NOMO-1 treated with dmso at 0.1 percent for 144 hours (cell line): ENCODE measurements at regions not wholly inside any gene's neighbourhood (a gene's known extent, or its start where the extent isn't known, plus 50 kb on each side); places are given as distances from the start of the nearest gene placed in this dataset.
"Not testable (repeated sequence)": the region's sequence is repeated elsewhere in the genome, so short reads cannot be mapped to it uniquely, and the experiment has no call there.

Source experiments
- DNase-seq: peaks from one replicate; lab custom pipeline; 2025; ENCODE audit not compliant: unreplicated experiment; lab: John Stamatoyannopoulos, UW

- peak; percentile 68 for DNase-seq
Measured at GRCh38 chr18:56489893-56490292, 148.5 kb downstream of the TXNL1 start.

DNA sequence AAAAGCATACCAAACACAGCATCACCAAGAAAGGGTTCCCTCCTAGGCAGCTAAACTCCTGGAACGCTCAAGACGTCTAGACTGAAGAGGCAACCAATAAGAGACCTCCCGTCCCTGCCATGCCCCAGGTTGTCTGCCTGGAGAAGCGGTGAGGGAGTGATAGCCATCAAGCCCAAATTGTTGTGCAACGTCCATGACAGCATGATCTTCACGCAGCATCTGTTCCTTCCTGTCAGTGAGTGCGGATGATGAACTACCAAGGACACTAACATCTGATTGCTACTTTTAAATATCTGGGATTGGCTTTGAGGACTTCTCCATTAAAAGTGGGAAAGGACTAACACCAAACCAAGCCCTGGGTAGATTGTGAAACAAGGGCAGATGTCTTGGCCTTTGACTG, 149.7 kb downstream of the TXNL1 start:
- no peak for DNase-seq

- no peak for DNase-seq
Measured at GRCh38 chr18:56487801-56488200, 150.6 kb downstream of the TXNL1 start.

- DNase-seq: no peak
Measured at GRCh38 chr18:56483386-56483785, 155.0 kb downstream of the TXNL1 start.

DNA sequence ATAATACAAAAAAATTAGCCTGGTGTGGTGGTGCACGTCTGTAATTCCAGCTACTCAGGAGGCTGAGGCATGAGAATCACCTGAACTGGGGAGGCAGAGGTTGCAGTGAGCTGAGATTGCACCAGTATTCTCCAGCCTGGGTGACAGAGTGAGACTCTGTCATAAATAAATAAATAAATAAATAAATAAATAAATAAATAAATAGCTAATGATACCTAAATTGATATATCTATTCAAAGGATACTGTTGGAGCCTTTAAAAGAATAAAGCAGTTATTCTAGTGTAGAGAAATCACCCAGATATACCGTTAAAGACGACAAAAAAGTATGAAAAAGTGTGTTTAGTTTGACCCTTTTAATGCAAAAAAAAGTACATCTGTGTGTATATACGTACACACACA, 155.6 kb downstream of the TXNL1 start:
- not testable (repeated sequence) for DNase-seq

GRCh38 chr18:56481751-56482150, 156.6 kb downstream of the TXNL1 start:
- DNase-seq: no peak

DNA sequence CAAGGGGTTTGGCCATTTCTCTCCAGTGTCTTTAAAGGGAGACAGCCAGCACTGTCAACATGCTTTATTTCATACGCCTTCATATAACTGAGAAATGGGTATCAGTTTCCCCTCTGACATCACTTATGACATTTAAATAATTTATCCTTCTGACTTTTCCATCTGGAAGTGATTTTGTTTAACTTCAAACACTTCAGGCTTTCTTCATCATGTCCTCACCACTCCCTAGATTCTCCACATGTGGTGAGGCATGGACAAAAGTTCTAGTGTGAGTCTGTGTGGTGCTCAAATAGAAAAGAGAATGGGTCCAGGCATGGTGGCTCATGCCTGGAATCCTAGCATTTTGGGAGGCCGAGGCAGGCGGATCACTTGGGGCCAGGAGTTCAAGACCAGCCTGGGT, 158.6 kb downstream of the TXNL1 start:
- no peak for DNase-seq

GRCh38 chr18:56475250-56475649, 163.1 kb downstream of the TXNL1 start:
- no peak for DNase-seq

GRCh38 chr18:56473400-56474024, 164.9 kb downstream of the TXNL1 start:
- no peak for DNase-seq

- DNase-seq: no peak
Measured at GRCh38 chr18:56470406-56471351, 167.7 kb downstream of the TXNL1 start.

- DNase-seq: no peak
Measured at GRCh38 chr18:56469582-56469981, 168.8 kb downstream of the TXNL1 start.

DNA sequence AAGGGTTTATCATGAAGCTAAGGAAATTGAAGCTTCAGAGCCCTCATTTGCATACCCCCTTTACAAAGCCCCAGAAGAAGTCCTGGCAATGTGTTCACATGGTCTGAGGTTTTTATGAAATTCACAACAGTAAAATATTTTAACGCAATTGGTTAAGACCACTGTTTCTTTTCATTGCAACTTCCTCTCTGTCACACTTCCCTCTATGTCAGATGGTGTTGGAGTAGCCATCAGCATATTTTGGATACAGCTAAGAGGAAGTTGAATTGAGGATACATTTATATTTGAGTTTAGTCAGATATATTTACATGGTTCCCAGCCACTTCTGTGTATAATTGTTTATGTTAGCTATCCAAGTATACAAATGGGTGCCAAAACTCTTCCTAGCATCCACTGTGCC, 170.0 kb downstream of the TXNL1 start:
- peak; percentile 61 for DNase-seq

DNA sequence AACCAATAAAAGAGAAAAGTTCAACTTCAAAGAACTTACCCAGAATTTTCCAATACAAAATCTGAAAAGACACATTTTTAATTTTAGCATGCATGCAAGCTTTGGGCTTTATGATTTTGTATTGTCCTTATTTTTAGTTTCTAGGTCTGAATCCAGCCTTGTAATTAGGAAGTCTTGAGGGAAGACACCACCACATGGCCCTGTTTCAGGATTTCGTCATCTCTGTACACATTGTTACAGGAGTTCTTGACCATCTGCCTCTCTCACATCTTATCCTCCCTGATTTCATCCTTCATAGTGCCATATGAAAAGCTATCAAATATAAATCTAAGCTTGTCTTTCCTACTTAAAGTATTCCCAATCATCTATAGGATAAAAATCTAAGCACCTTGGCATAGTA, 176.1 kb downstream of the TXNL1 start:
- DNase-seq: no peak

DNA sequence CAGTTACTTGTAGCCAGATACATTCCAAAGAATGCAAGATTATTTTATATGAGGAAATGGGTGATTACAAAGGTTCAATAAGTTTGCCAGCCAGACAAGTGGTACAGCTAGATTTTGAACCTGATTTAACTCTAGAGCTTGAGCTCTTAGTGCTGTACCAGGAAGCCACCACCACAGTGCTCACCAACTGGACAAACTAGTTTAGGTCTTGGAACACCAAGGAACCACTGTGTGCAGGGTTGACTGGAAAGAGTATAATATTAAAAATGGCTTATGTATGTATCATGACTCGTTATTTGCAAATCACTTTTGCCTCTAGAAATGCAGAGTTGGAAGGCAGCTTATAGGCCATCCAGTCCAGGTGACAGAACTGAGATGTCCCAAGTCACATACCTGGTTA, 177.2 kb downstream of the TXNL1 start:
- DNase-seq: no peak

DNA sequence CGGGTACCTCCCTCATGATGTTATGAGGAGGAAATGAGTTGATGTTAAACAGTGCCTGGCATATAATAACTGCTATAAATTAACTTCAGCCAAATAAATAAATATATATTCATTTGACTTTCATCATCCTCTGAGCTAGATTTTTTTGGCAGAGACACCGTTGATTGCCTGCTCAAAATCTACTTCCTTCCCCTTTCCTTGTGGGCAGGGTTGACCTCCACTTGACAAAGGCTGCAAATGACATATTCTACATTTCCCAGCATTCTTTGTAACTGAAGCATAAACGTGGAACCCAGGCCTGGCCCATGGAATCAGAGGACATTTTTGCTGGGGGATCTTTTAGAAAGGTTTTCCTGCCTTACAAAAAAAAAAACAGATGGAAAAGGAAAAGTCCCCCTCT, 177.8 kb downstream of the TXNL1 start:
- peak; percentile 68 for DNase-seq

- DNase-seq: no peak
Measured at GRCh38 chr18:56458770-56459712, 179.4 kb downstream of the TXNL1 start.

- DNase-seq: no peak
Measured at GRCh38 chr18:56455874-56456273, 182.5 kb downstream of the TXNL1 start.

DNA sequence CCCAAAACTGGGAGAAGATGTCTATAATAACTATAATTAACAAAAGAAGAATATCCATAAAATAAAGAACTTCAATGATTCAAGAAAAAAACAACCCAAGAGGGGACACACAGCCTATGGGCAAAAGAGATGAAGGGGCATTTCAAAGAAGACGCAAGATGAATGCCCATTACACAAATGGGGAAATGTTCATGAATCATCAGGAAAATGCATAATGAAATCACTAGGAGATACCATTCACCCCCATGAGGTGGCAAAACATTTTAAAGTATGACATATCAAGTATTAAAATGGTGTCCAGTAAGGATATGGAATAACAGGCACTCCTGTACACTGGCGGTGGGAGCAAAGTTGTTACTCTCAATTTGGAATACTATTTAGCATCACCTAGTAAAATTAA, 183.3 kb downstream of the TXNL1 start:
- no peak for DNase-seq

DNA sequence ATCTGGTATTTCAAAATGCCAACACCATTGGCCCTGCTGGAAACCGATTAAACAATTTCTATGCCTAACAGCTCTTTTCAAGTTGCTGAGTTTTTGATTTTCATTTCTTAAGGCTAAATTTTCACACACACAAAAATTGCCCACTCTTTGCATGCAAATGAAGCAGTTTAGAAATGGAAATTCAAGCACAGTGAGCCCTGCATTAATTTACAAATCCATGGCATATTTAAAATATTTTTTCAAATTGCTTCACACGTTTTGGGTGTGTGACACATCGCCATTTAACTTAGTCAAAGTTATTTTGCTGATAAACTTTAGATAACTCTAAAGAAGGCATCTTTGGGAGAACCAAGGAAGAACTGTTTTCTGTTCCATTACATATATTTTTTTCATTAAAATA, 184.8 kb downstream of the TXNL1 start:
- no peak for DNase-seq

DNA sequence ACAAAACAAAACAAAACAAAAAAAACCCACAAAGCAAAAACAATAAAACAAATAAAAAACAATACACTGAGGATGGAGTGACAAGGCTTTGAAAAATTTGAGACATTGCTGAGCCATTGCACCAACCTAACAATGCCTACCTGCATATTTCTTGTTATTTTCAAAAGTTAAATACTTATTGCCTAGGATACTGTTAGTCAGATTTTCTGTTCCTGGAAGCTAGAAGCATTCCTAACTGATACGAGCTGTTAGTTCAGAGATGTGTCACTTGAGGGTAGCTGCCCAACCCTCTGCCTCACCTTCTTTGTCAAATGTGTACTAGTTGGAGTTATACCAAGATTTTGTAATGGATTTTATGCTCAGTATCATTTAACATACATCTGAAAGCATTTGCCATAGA, 187.2 kb downstream of the TXNL1 start:
- no peak for DNase-seq

- DNase-seq: no peak
Measured at GRCh38 chr18:56448751-56449150, 189.6 kb downstream of the TXNL1 start.
